Astrocyte of the spinal cord (primary cell): ENCODE measurements at regions not wholly inside any gene's neighbourhood (a gene's known extent, or its start where the extent isn't known, plus 50 kb on each side); places are given as distances from the start of the nearest gene placed in this dataset.

Experiments
- DNase-seq: peaks from one replicate; pipeline ENCODE4 v3.0.0; 2011; ENCODE audit warnings: low read depth, low spot score
- H3K4me3 ChIP-seq: 2 replicates; pipeline ENCODE4 v1.5.1; 2011; ENCODE audit warnings: low read depth, mild to moderate bottlenecking, low read length, moderate library complexity
- in situ Hi-C: cut with HindIII; loops from 2 replicates; pipeline ENCODE4 v1.10.0; 2017; ENCODE audit warnings: low sequenced_read_pairs
- TF ChIP-seq, protein P1 (sequence below): IDR thresholded peaks from 2 replicates; pipeline ENCODE4 v1.5.1; 2012; ENCODE audit warnings: low read depth, mild to moderate bottlenecking, low read length, inconsistent platforms

DNA sequence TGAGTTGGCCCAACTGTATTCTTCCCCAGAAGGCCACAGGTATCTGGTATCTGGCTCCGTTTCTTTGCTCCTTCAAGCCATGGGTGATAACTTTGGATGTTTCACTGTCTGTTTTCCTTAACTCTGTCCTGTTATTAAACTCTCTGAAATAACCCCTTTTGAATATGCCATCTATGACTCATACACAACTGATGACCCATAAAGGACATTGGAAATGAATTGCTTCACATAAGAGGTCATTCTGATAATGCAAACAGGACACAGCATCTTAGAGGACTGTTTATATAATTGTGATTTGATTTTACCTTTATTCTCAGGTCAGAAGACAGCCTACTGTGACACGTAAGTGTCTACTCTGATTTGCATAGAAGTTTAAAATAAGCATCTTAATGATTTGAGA, 227.7 kb downstream of the VEGFC start:
- in situ Hi-C loops, result no loop called here
- DNase-seq, result no peak
- no peak overlapping the region for H3K4me3 ChIP-seq
- TF ChIP-seq, protein P1, sequence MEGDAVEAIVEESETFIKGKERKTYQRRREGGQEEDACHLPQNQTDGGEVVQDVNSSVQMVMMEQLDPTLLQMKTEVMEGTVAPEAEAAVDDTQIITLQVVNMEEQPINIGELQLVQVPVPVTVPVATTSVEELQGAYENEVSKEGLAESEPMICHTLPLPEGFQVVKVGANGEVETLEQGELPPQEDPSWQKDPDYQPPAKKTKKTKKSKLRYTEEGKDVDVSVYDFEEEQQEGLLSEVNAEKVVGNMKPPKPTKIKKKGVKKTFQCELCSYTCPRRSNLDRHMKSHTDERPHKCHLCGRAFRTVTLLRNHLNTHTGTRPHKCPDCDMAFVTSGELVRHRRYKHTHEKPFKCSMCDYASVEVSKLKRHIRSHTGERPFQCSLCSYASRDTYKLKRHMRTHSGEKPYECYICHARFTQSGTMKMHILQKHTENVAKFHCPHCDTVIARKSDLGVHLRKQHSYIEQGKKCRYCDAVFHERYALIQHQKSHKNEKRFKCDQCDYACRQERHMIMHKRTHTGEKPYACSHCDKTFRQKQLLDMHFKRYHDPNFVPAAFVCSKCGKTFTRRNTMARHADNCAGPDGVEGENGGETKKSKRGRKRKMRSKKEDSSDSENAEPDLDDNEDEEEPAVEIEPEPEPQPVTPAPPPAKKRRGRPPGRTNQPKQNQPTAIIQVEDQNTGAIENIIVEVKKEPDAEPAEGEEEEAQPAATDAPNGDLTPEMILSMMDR, result no peak

DNA sequence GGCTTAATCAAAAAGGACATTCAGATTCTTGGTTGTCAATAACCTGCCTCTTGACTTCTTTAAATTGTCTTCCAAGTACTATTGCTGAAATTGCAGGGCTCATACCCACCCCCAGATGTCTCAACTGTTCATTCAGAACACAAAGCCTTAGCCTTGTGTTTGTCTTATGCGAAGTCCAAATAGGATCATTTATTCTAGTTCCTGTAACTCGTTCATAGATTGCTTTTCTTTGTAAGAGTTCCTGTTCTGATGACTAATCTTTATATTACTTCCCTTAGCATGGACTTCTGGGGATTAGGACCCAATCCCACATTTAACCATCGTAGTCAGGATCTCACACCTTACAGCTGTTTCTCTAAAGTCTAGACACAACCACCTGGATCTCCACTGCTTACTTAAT, 226.0 kb downstream of the VEGFC start:
- in situ Hi-C loops, result no loop called here
- DNase-seq, result no peak
- TF ChIP-seq, protein P1, result no peak
- no peak overlapping the region for H3K4me3 ChIP-seq

DNA sequence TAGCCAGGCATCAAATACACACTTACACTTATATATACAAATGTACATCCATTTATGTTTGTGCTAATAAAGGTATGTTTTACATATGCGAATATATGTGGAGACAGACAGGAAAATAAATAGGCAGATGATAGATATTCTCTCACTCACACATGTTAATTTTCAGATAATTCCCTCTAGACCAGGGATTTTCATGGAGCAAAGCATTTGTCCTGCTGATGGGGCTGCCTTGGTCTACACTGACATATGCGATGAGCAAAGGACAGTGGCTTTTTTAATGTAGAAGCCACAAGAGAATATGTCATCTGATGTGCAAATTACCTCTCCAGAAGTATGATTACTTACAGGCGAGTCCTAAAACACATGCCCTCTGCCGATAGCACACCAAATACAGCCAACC, 224.5 kb downstream of the VEGFC start:
- TF ChIP-seq, protein P1, result no peak
- no peak overlapping the region for H3K4me3 ChIP-seq
- in situ Hi-C loops, result no loop called here
- no peak for DNase-seq

DNA sequence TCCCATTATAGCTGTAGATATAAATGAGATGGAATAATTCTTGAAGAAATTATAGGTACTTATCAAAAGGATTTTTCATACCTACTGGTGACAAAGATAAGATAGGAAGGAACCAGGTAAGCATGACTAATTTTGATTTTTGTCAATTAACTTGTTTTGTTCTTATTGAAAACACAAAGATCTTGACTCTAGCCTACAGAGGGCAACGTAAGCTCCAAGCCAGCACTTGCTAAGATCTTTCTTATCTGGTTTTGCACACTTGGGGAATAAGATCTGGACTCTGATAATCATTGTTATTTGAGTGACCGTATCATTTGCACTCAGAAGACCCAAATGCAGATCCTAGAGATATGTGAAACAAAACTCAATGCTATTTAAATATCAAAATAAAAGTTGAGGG, 223.4 kb downstream of the VEGFC start:
- in situ Hi-C loops, result no loop called here
- no peak for DNase-seq
- TF ChIP-seq, protein P1, result peak; percentile 18
- no peak overlapping the region for H3K4me3 ChIP-seq

DNA sequence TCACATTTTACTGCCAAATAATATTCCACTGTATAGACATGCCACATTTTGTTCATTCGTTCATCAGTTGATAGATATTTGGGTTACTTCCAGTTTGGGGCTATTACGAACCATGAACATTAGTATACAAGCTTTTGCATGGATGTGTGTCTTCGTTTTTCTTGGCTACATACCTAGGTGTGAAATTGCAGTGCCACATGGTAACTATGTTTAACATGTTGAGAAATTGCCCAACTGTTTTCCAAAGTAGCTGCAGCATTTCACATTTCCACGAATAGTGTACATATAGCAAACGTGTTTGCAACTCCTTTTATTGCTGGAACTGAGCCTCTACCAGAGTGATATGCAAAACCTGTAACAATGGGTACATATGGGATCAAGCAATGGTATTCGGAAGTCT, 221.5 kb downstream of the VEGFC start:
- TF ChIP-seq, protein P1, result no peak
- DNase-seq, result no peak
- no peak overlapping the region for H3K4me3 ChIP-seq
- in situ Hi-C loops, result no loop called here

DNA sequence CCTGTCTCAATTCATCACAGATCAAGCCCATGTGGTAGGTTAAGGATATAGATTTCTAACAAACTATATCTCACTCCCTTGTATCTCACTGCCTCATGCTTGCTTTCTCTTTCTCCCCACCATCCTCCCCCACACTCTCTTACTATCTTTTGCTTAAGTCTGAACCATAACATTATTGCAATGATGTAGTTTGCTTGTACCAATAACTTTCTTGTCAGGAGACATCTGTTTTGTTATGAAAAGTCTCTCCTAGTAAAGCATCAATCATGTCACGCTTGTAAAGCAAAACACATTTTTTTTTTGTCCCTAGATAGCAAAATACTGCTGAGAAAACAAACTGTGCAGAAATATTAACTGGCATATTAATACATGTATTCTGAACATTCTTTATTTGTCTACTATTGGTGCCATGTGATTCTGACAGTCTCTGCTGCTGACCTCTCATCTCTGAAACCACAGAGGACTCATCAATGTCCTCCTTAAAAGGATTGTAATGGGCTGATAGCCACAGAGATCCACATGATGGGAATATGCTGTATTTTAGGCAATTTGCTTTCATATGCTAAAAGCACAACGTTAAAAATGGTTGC, 217.5 kb downstream of the VEGFC start:
- no peak overlapping the region for H3K4me3 ChIP-seq
- in situ Hi-C loops, result no loop called here

More for the DNA sequence above, 217.5 kb downstream of the VEGFC start:
- TF ChIP-seq, protein P1, result no peak
- no peak for DNase-seq
